HG03064 (cell line): ENCODE measurements at regions not wholly inside any gene's neighbourhood (a gene's known extent, or its start where the extent isn't known, plus 50 kb on each side); places are given as distances from the start of the nearest gene placed in this dataset.
"Not testable (repeated sequence)": the region's sequence is repeated elsewhere in the genome, so short reads cannot be mapped to it uniquely, and the experiment has no call there.

Experiments
- ATAC-seq: cut with Tn5 transposase; IDR thresholded peaks from one replicate; pipeline ENCODE4 v1.9.1; 2021; ENCODE audit warnings: low read depth; ENCODE audit not compliant: unreplicated experiment

- no peak for ATAC-seq
Measured at GRCh38 chr6:44020148-44020547, 107.1 kb downstream of the MRPL14 start.

GRCh38 chr6:44017307-44017706 is 109.9 kb downstream of the MRPL14 start:
- not testable (repeated sequence) for ATAC-seq

GRCh38 chr6:44016131-44016870 is 111.0 kb downstream of the MRPL14 start:
- no peak for ATAC-seq

- ATAC-seq = no peak
Measured at GRCh38 chr6:44012078-44012493, 115.2 kb downstream of the MRPL14 start.

DNA sequence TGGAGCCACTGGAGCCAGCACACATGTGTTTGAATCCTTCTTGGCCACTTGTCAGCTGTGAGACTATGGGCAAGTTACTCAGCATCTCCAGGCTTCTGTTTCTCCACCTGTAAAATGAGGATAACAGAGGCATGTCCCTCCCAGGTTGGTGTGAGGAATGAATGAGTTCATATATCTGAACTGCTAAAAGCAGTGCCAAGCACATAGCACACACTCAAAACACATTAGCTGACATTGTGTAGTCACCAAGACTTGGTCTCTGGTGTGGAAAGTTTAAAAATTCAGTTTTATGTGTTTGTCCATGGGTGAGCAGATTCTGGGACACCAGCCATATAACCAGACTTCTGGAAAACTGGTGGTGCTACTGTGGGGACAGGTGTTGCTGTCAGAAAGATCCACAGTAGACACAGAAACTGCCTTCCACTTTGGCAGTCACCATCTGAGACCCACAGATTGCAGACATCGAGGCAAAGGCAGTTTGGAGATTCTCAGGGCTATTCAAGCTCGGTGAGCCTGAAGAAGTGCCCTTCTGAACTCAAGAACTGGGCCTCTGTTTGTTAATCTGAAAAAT is 115.8 kb downstream of the MRPL14 start:
- ATAC-seq = no peak

- no peak for ATAC-seq
Measured at GRCh38 chr6:44010411-44011349, 116.6 kb downstream of the MRPL14 start.

DNA sequence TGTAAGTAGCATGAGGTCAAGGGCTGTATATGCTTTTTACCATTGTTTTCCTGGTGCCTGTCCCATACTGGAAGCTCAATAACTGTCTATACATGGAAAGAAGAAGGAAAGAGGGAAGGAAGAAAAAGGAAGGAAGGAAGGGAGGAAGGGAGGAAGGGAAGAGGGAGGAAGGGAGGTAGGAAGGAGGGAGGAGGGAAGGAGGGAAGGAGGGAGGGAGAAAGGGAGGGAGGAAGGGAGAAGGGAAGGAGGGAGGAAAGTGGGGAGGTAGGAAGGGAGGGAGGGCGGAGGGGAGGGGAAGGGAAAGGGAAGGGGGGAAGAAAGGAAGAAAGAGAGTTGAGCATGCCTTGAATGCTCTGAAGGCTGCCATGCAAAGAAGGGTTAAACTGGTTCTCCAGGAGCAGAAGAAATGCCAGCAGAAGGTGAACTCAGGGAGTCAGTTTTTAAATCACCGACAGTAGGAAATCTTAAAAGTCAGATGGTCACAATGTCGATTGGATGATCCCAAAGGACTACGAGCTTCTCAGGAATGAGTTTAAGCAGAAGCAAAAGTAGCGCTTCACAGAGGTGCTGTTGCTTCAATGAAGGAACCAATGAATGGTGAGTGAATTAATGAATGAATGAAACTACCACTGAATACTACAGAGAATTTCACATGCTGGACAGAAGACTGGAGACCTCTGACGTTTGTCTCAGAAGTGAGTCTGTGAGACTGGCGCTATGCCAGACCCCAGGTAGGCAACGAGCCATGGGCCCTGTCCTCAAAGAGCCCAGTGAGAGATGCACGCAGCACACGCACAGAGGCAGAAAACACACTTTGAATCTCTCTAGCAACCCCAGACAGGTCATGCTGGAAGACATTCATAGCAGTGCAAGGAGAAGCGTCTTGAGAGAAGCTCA is 117.6 kb downstream of the MRPL14 start:
- no peak for ATAC-seq

GRCh38 chr6:44008821-44009370 is 118.4 kb downstream of the MRPL14 start:
- no peak for ATAC-seq

DNA sequence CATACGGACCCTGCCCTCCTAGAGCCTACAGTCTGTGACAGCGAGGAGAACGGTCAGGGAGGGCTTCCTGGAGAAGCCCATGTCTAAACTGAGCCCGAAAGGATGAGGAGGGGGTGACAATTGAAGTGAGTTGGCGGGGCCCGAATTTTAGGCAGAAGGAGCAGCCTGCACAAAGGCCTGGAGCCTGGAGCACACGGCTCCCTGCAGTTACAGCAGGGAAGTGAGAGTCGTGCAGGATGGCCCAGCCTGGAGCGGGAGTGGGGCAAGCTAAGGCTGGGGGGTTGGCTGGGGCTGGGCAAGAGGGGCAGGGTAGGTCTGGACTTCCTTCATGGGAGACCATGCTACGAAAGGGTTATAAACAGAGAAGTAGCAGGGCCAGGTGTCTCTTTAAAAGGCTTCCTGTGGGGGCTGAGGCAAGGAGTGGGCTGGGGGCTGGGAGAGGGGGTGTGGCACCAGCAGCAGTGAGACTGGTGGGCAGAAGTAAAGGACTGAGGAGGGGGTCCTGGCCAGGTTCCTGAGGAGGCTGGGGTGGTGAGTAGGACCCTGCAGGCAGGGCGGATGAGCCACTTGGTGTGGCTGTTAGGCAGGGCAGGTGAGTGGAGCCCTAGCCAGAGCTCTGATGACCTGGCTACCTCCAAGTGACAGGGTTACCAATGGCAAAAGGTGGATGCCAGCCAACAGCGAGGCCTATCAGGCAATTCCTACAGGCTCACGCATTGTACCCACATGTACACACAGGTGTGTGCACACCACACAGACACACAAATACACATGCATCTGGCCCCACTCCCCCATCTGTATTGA is 119.2 kb downstream of the MRPL14 start:
- ATAC-seq = no peak

GRCh38 chr6:44006872-44007303 is 120.4 kb downstream of the MRPL14 start:
- ATAC-seq = no peak

DNA sequence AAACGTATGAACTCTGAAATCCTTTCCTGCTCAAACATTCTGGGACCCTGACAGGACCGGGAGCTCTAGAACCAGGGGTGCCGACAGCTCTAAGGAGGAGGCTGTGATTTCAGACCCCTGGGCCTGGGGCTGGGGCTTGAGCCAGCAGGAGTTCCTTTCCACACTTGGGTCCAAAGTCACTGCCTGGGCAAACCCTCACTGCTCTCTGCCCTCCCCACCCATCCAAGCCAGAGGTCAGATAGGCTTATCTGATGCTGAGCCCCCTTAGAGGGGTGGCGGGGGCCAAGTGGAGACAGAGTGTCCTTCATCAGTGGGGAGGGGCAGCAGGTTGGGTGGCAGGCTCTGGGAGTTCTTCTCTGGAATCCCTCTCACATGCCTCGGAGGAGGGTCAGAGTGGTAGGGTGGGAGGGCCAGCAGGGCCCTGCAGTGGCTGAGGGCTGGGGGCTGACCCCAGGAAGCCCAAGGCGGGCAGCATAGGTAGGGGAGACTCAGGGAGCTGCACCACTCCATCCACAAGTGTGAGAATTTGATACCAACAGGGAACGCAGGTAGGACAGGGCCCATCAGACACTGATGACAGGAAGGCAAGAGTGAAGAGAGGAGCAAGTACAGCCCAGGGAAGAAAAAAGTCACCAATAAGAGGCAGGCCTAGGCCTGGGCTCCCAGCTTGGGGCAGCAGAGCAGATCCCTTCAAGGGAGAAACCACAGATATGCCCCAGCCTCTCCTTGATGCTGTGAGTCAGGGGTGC is 121.0 kb downstream of the MRPL14 start:
- ATAC-seq = no peak

DNA sequence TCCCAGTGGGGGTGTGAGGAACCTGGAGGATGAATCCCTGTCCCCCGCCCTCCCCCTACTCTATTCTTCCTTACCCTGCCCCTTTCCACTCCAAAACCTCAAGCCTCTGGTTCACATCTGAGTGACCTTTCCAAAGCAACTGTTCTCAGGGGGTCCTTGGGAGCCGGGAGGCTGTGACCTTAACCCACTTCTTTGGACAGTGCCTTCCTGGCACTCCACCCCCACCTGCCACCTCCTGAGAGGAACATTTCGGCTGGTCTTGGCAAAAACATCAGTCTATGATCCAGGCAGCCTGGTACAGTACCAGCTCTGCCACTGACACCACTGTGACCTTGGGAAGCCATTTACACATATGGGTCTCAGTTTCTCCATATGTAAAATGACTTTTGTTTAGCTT is 121.7 kb downstream of the MRPL14 start:
- ATAC-seq = no peak

DNA sequence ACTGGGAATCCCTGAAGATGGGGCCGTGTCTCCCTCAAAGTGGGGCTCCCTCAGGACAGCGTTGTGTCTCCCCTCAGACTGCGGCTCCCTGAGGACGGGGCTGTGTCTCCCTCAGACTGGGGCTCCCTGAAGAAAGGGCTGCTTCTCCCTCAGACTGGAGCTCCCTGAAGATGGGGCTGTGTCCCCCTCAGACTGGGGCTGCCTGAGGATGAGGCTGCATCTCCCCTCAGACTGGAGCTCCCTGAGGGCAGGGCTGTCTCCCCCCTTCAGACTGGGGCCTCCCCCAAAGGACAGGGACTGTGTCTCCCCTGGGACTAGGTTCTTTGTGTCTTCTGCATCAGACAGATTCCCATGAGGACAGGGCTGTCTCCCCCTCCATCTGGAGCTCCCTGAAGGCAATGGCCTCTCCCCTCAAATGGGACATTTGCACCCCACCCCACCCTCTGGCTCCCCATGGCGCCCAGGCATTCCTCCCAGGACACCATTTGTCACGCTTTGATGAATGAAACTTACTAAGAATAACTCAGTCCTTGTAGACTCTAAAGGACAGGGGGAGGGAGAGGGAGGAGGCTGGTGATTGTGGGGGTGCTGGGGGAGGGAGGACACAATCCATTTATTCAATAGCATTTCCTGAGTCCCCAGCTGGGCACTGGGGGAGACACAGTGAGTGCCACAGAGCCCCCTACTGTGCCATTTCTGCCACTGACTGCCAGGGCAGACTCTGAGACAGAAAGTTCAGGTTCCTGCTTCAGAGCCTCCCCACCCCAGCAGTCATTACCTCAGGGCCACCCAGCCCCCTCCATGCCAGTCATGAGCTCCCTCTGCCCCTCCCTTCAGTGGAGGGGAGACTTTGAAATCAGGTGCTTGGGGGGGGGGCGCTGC is 122.4 kb downstream of the MRPL14 start:
- ATAC-seq = no peak

- ATAC-seq = no peak
Measured at GRCh38 chr6:44004136-44004535, 123.1 kb downstream of the MRPL14 start.

GRCh38 chr6:44003345-44004061 is 123.7 kb downstream of the MRPL14 start:
- no peak for ATAC-seq

DNA sequence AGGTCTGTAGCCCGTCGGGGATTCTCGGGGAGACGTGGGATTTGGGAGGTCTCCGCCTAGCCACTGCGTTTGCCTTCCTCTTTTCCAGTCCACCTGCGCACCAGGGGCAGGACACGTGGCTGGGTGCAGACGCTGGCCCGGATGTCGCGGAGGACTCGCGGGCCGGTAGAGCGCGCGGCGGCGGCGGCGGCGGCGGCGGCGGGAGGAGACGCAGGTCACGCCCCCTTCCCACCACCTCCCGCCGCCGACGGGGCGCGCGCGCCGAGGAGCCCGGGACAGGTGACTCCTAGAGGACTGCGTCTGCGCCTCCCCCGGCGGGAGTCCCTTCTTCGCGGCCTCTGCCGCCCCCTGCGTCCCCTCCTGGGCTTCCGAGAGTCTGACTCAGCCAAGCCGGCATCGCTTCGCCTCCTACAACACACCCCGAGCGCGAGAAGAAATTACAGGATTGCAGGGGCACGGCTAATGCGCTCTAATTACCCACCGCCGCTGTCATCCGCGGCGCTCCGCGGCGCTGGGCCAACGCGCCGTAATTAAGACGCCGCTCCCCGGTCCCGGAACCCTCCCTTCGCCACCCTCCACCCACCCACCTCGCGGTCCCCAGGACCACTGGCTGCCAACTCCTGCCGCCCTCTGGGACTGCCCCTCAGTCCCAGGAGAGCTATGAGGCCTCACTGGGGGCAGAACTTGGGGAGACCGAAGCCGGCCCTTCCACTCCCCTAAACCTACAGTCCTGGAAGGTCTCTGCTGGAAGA is 124.5 kb downstream of the MRPL14 start:
- ATAC-seq = no peak
